SK-N-SH treated with all-trans-retinoic acid at 6 μM for 48 hours (cell line): ENCODE measurements at regions not wholly inside any gene's neighbourhood (a gene's known extent, or its start where the extent isn't known, plus 50 kb on each side); places are given as distances from the start of the nearest gene placed in this dataset.

Experiments used
- ATAC-seq: fragments of 200-7000 bp; cut with Tn5 transposase; 3 replicates; pipeline ENCODE4 v1.9.1; 2020; ENCODE audit warnings: mild to moderate bottlenecking, moderate library complexity
- ARNTL ChIP-seq: fragments of 450-650 bp; formaldehyde crosslinking; IDR thresholded peaks from 2 replicates; pipeline ENCODE4 v1.5.0; 2020; ENCODE audit warnings: low read depth, mild to moderate bottlenecking, moderate library complexity, borderline replicate concordance
- BACH2 ChIP-seq: fragments of 250-450 bp; sonication (Bioruptor Pico); IDR thresholded peaks from 2 replicates; pipeline ENCODE4 v1.9.0; 2021; ENCODE audit warnings: mild to moderate bottlenecking, borderline replicate concordance
- CSRNP3 ChIP-seq: fragments of 250-450 bp; sonication (Bioruptor Pico); IDR thresholded peaks from 2 replicates; pipeline ENCODE4 v1.5.1; 2021; ENCODE audit warnings: mild to moderate bottlenecking, moderate library complexity
- ESRRG ChIP-seq: fragments of 250-450 bp; sonication (Bioruptor Pico); IDR thresholded peaks from 2 replicates; pipeline ENCODE4 v1.6.1; 2021; ENCODE audit warnings: mild to moderate bottlenecking
- ISL1 ChIP-seq: fragments of 250-450 bp; sonication (Bioruptor Pico); IDR thresholded peaks from 2 replicates; pipeline ENCODE4 v2.1.2; 2022; ENCODE audit warnings: mild to moderate bottlenecking, moderate library complexity
- PATZ1 ChIP-seq: fragments of 250-450 bp; sonication (Bioruptor Pico); IDR thresholded peaks from 2 replicates; pipeline ENCODE4 v1.8.0; 2020; ENCODE audit warnings: mild to moderate bottlenecking, moderate library complexity, borderline replicate concordance
- POU6F1 ChIP-seq: fragments of 250-450 bp; sonication (Bioruptor Pico); IDR thresholded peaks from 2 replicates; pipeline ENCODE4 v1.8.0; 2021; ENCODE audit warnings: low read depth, mild to moderate bottlenecking, moderate library complexity, borderline replicate concordance
- PPARA ChIP-seq: fragments of 250-450 bp; sonication (Bioruptor Pico); IDR thresholded peaks from 2 replicates; pipeline ENCODE4 v1.5.0; 2020; ENCODE audit warnings: mild to moderate bottlenecking, borderline replicate concordance
- TCF4 ChIP-seq: fragments of 250-450 bp; sonication (Bioruptor Pico); IDR thresholded peaks from 2 replicates; pipeline ENCODE4 v1.8.0; 2021; ENCODE audit warnings: mild to moderate bottlenecking, moderate library complexity, borderline replicate concordance
- TOX ChIP-seq: fragments of 250-450 bp; sonication (Bioruptor Pico); IDR thresholded peaks from 2 replicates; pipeline ENCODE4 v1.8.0; 2021; ENCODE audit warnings: mild to moderate bottlenecking, moderate library complexity, borderline replicate concordance
- TSHZ2 ChIP-seq: fragments of 250-450 bp; sonication (Bioruptor Pico); IDR thresholded peaks from 2 replicates; pipeline ENCODE4 v1.5.0; 2020; ENCODE audit warnings: mild to moderate bottlenecking, moderate library complexity
- ZNF8 ChIP-seq: fragments of 450-650 bp; formaldehyde crosslinking; IDR thresholded peaks from 2 replicates; pipeline ENCODE4 v1.5.0; 2020; ENCODE audit warnings: mild to moderate bottlenecking, moderate library complexity

- TF ChIP-seq TSHZ2 (CRISPR knock-in tag) (no peak), TCF4 (CRISPR knock-in tag) (no peak)
Observed at GRCh38 chr14:54335569-54336155, 61.1 kb upstream of the CDKN3 start (continued).

- TF ChIP-seq BACH2 (CRISPR knock-in tag): no peak
- TF ChIP-seq TCF4 (CRISPR knock-in tag): no peak
- no peak for TF ChIP-seq POU6F1
- no peak for TF ChIP-seq TOX (CRISPR knock-in tag)
- no peak for TF ChIP-seq PATZ1 (CRISPR knock-in tag)
- no peak for TF ChIP-seq CSRNP3
- TF ChIP-seq, all 23 proteins: peak for 0
- no peak for ATAC-seq
Observed at GRCh38 chr14:54337314-54337713, 59.5 kb upstream of the CDKN3 start.

- no peak for TF ChIP-seq ISL1 (CRISPR knock-in tag)
- TF ChIP-seq ARNTL (CRISPR knock-in tag): no peak
- no peak for TF ChIP-seq ZNF8 (CRISPR knock-in tag)
- peak; percentile 64 for ATAC-seq
Observed at GRCh38 chr14:54338696-54339317, 58.0 kb upstream of the CDKN3 start.

GRCh38 chr14:54339771-54340170 is 57.0 kb upstream of the CDKN3 start:
- ATAC-seq: no peak
- no peak for TF ChIP-seq ESRRG (CRISPR knock-in tag)
- TF ChIP-seq, all 23 proteins: peak for 0

GRCh38 chr14:54342806-54343205 is 54.0 kb upstream of the CDKN3 start:
- TF ChIP-seq POU6F1 (no peak), PPARA (CRISPR knock-in tag) (no peak), ESRRG (CRISPR knock-in tag) (no peak), TOX (CRISPR knock-in tag) (no peak)
- no peak for ATAC-seq
